Neural cell (in vitro differentiated cells): ENCODE measurements at regions not wholly inside any gene's neighbourhood (a gene's known extent, or its start where the extent isn't known, plus 50 kb on each side); places are given as distances from the start of the nearest gene placed in this dataset.

Source experiments
- EP300 ChIP-seq: fragments of 450-650 bp; conservative IDR thresholded peaks from 2 replicates; pipeline ENCODE4 v1.6.1; 2014; ENCODE audit warnings: antibody characterized with exemption, mild to moderate bottlenecking, moderate library complexity; ENCODE audit not compliant: poor library complexity, severe bottlenecking
- EZH2 ChIP-seq: fragments of 200-600, 300-800 bp; shearing (Covaris generic), sonication (generic); IDR thresholded peaks from 2 replicates; pipeline ENCODE4 v1.6.1; 2014; ENCODE audit warnings: antibody characterized with exemption, low read length, borderline replicate concordance, mild to moderate bottlenecking; ENCODE audit not compliant: insufficient read depth, poor library complexity, severe bottlenecking
- MXI1 ChIP-seq: fragments of 450-650 bp; conservative IDR thresholded peaks from 2 replicates; pipeline ENCODE4 v1.6.1; 2014; ENCODE audit warnings: antibody characterized with exemption, mild to moderate bottlenecking; ENCODE audit not compliant: poor library complexity, severe bottlenecking
- POLR2AphosphoS5 ChIP-seq: IDR thresholded peaks from 2 replicates; pipeline ENCODE4 v1.6.1; 2012
- RAD21 ChIP-seq: fragments of 450-650 bp; conservative IDR thresholded peaks from 2 replicates; pipeline ENCODE4 v1.6.1; 2014; ENCODE audit warnings: antibody characterized with exemption, mild to moderate bottlenecking, moderate library complexity
- SMC3 ChIP-seq: fragments of 450-650 bp; conservative IDR thresholded peaks from 2 replicates; pipeline ENCODE4 v1.6.1; 2014; ENCODE audit warnings: antibody characterized with exemption, mild to moderate bottlenecking, moderate library complexity; ENCODE audit not compliant: poor library complexity
- TF ChIP-seq, protein P1 (sequence below): fragments of 450-650 bp; IDR thresholded peaks from 2 replicates; pipeline ENCODE4 v1.5.1; 2014; ENCODE audit warnings: antibody characterized with exemption, mild to moderate bottlenecking, moderate library complexity; ENCODE audit not compliant: poor library complexity, severe bottlenecking

DNA sequence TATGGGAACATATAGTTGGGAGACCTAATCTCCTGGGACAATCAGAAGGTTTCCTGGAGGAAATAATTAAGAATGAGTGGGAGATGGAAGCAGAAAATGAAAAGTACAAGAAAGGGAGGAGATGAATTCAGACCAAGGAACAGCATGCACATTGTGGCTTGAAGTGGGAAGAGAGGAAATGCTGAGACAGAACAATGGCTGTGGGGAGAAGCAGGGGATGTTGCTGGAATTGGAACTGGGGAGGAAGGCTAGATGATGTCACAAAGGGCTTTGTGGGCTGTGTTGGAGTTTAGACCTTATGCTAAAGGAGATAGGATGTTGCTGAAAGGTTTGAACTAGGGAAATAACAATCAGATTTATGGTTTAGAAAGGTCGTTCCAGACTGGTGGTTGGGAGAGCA, 119.5 kb upstream of the DIPK2B start:
- TF ChIP-seq, protein P1, sequence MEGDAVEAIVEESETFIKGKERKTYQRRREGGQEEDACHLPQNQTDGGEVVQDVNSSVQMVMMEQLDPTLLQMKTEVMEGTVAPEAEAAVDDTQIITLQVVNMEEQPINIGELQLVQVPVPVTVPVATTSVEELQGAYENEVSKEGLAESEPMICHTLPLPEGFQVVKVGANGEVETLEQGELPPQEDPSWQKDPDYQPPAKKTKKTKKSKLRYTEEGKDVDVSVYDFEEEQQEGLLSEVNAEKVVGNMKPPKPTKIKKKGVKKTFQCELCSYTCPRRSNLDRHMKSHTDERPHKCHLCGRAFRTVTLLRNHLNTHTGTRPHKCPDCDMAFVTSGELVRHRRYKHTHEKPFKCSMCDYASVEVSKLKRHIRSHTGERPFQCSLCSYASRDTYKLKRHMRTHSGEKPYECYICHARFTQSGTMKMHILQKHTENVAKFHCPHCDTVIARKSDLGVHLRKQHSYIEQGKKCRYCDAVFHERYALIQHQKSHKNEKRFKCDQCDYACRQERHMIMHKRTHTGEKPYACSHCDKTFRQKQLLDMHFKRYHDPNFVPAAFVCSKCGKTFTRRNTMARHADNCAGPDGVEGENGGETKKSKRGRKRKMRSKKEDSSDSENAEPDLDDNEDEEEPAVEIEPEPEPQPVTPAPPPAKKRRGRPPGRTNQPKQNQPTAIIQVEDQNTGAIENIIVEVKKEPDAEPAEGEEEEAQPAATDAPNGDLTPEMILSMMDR = no peak
- TF ChIP-seq EP300 (no peak), SMC3 (no peak), MXI1 (no peak), POLR2AphosphoS5 (no peak), EZH2 (no peak), RAD21 (no peak)
